GM03348 (cell line): ENCODE measurements at regions not wholly inside any gene's neighbourhood (a gene's known extent, or its start where the extent isn't known, plus 50 kb on each side); places are given as distances from the start of the nearest gene placed in this dataset.
"Not testable (repeated sequence)": the region's sequence is repeated elsewhere in the genome, so short reads cannot be mapped to it uniquely, and the experiment has no call there.

Source experiments
- DNase-seq: peaks from one replicate; pipeline ENCODE4 v3.0.0; 2012; ENCODE audit warnings: low spot score

GRCh38 chr6:140264431-140264830, 890.0 kb upstream of the CITED2 start:
- no peak for DNase-seq

GRCh38 chr6:140258302-140258701, 883.9 kb upstream of the CITED2 start:
- not testable (repeated sequence) for DNase-seq

DNA sequence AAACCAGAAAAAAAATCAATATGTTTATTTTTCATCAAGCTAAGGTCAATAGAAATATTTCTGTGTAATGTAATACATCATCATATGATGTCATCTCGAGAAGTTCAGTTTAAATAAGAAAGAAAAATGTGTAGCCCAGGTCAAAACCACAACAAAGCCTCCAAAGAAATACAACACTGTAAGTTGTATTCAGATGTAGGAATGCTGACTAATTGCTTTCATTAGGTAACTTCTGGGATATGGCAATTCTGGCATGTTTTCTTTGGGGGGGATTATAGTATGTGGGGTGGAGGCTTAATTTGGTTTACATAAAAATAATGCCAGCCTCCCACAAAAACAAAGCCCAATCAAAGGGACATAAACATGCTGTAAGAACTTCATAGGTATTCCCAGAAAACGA, 881.8 kb upstream of the CITED2 start:
- no peak for DNase-seq

GRCh38 chr6:140253096-140253495, 878.6 kb upstream of the CITED2 start:
- DNase-seq, result peak; percentile 36

- no peak for DNase-seq
These were observed 877.7 kb upstream of the CITED2 start for GRCh38 chr6:140252099-140252498.

DNA sequence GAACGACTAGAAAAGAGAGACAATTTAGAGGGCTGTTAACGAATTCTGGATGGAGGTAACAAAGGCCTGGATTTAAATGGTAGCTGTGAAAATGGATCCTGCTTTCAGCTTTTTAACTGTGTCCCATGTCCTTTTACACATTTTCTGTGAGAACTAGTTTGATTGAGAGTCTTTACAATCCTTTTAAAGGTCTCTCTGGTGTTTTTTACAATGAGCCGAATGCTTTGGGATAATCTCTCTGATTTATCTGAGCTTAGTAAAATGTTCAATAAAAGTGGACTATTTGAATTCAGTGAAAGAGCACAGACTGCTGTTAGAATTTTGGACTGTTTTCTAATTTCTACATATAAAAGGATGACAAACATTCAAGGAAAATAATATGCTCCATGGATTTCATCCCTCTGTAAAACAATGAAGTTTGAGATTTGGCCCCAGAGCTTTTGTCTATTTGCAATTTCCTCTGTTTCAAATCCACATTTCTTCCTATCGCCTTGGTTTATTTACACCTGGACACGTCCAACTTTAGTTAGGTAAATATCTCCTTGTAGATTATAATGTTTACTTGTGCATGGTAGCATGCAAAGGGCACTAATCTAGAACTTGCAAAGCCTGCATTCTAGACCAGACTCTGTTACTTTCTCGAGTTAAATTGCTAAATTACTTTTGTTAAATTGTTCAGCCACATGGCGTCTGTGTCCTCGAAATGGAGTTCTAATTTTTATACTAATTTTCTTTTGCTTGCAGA, 871.0 kb upstream of the CITED2 start:
- no peak for DNase-seq

DNA sequence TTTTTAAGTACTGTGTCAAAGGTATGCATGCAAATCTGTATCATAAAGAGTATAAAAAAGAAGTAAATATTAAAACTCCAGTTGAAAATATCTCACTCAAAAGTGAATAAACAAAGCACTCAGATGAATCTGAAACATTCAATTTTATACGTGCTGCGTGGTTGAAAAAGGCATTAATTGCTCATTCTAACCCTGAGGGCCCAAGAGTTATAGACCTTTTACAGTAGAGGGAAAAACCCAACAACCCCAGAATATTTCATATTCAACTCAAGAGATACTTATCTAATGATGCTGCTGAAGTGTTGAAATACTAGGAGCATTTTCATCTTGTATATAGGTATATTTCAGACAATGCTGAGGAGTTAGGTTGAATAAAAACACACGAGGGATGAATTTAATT, 862.8 kb upstream of the CITED2 start:
- no peak for DNase-seq

DNA sequence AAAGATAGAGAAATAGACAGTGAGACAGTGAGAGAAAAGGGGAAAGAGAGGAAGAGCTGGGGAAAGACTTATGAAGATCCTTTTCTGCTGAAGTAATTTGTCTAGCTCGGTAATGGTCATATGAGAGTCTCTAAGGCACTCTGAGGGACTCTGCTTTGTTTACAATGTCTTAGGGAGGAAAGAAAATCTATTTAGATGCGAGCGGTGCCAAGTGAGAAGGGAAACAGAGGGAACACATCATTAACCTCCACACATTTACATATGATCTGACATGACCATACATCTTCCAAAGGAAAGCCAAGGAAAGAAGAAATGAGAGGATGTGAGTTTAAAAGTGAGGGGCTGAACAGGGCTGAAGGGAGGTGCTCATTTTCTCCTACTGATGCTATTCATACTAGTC, 862.3 kb upstream of the CITED2 start:
- DNase-seq, result no peak

DNA sequence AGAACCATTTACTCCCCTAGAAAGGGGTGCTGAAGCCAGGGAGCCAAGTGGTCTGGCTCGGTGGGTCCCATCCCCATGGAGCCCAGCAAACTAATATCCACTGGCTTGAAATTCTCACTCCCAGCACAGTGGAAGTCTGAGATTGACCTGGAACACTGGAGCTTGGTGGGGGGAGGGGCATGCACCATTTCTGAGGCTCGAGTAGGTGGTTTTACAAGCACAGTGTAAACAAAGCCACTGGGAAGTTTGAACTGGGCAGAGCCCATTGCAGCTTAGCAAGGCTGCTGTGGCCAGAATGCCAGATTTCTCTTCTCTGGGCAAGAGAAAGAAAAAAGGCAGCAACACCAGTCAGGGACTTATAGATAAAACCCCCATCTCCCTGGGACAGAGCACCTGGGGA, 855.8 kb upstream of the CITED2 start:
- DNase-seq, result no peak

DNA sequence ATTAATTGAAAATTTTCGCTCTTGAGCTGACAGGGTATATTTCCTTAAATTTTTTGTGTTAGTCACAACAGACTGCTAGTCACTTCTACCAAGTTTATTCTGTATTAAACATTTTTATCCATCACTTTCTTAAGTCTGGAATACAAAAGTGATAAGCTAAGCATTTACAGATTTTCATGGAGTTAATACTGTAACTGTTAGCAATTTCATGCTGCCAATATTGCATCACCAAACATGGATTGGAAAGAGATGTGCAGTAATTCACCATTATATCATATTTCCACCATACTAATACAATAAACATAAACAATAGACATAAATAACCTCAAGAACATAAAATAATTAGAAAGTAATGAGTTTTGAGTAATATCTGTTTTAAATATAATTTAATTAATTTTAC, 854.0 kb upstream of the CITED2 start:
- DNase-seq, result no peak

GRCh38 chr6:140226637-140227036, 852.2 kb upstream of the CITED2 start:
- no peak for DNase-seq

DNA sequence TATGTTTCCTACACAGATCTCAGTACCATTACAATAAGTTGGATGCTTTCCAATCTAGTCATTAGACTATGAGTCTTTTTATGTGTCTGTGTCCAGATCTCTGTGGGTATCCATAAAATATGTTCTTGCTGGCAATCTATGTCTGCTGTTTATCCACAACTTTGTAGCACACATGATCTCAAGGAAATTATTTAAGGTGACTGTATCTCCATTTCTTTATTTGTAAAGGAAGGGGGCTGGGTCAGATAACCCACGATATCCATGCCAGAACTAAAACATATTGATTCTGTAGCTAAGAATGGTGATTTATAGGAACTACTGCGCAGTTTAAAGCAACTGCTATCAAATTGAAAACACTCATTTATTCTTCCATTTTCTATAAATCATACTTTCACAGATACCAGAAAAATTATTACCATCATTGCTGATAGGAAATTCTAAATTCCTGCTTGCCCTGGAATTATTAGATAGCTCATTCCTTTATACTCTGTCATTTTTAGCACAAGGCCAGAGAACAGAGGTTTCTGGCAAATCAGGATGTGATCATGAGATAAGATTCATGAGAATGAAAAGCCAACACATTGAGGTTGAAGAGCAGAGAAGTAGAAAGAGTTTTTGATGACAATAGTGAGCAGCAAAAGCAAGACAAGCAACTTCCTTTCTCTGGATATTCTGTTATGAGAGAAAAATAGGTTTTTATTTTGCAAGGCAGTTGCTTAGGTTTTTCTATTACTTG, 851.4 kb upstream of the CITED2 start:
- DNase-seq, result peak; percentile 44

GRCh38 chr6:140217283-140217682, 842.8 kb upstream of the CITED2 start:
- DNase-seq, result no peak

DNA sequence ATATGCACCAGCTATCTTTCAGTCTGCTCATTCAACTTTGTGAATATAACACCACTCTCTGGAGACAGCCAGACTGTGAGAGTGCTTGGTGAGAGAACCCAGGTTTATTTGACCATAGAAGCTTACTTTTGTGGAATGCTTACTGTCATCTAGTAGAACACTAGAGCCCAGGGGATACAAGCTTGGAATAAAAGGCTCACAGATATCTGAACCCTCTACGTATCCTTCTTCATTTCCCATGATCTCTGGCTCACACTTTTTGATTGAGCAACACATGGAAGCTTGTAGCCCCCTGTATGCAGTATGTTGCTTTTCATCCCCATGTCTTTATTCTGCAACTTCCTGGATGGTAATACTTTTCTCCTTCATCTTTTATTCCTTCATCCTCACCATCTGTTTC, 835.3 kb upstream of the CITED2 start:
- DNase-seq, result no peak

DNA sequence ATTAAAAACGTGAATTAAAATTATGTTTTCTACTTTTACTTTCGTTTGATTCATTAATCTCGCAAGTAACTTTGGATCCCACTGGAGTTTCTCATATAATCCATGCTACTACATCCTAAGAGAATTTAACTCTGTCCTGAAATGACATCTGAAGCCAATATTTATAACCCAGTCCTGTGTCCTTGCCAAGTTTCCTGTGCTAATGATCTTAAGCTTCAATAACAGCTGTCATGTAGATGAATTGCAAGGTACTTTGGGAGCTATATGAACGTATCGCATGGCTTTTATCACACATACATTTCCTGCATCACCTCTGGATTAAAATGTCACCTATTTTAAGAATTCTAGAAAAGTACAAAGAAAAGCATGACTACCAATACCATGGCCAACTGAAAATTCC, 833.8 kb upstream of the CITED2 start:
- peak; percentile 13 for DNase-seq

DNA sequence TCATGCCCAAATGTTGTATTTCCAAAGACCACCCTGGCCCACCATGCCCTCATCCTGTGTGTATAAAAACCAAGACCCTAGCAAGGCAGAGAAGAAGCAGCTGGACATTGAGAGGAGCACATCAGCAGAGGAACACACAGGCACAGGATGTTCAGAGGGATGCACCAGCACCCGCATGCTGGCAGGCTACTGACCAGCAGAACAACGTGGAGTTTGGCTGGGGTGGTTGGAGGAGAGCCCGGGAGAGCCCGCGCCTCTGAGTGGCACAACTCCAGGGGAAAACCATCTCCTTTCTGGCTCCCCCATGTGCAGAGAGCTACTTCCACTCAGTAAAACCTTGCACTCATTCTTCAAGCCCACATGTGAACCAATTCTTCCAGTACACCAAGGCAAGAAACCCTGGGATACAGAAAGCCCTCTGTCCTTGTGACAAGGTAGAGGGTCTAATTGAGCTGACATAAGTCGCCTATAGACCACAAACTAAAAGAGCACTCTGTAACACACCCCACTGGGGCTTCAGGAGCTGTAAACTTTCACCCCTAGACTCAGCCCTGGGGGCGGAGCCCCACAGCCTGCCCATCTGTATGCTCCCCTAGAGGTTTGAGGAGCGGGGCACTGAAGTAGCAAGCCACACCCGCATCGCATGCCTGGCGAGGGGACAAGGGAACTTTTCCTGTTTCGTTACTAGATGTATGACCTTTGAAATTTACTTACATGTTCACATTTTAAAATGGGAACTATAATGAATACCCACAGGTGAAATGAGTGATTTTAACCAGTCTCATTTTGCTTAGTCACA, 831.5 kb upstream of the CITED2 start:
- DNase-seq, result no peak

- DNase-seq, result no peak
These were observed 829.7 kb upstream of the CITED2 start for GRCh38 chr6:140204154-140204553.

GRCh38 chr6:140203661-140204147, 829.3 kb upstream of the CITED2 start:
- DNase-seq, result peak; percentile 11

- no peak for DNase-seq
These were observed 828.6 kb upstream of the CITED2 start for GRCh38 chr6:140202964-140203515.

DNA sequence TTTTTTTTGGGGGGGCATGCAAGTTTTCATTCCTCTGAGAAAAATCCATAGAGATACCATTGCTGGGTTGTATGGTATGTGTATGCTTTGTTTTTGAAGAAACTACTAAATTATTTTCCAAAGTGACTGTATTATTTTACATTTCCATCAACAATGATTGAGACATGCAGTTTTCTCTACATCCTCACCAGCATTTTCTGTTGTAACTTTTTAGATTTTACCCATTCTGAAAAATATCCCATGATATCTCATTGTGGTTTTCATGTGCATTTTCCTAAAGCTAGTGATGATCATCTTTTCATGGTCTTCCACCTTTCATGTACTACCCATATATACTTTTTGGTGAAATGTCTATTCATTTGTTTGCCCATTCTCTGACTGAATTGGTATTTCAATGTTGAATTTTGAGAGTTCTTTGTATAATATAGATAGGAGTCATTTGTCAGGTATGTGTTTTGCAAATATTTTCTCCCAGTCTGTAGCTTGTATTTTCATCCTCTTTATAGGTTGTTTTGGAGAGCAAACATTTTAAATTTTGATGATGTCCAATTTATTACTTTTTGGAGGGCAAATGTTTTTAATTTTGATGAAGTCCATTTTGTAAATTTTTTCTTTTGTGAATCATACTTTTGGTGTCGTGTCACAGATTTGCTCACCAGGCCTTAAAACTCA, 827.5 kb upstream of the CITED2 start:
- no peak for DNase-seq

DNA sequence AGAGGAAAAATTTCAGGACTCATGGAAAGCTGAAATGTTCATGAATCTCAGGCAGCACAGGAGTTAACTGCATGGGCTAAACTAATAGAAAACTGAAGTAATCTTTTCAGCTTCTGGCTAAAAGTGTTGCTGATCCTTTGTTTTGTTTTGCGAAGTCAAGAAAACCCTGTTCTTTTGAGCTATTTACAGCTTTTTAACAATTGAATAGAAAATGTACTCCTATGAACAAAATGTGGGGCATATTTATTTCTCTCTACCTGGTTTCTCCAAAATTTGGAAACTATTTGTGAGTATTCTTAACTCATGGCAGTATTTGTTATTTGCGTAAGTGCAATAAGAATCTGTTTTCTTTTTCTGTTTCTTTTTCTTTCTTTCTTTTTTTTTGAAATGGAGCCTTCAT, 818.8 kb upstream of the CITED2 start:
- DNase-seq, result no peak

DNA sequence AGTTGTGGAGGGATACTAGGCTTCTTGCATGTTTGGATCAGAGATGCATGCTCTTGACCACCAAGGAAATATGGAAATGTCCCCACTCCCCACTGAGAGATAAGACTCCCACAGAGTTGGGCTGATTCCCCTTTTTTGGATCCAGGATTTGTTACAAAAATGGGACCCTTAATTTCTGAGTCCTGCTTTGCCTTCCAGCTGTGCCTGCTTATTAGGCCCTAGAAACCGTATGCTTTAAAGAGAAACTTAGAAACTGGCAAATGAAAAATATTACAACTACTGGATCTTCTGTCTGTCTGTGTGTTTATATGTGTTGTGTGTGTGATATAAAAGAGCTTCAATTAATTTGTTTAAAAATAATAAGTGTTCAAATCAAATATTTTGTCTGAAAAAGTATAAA, 817.6 kb upstream of the CITED2 start:
- no peak for DNase-seq
